ENCODE measurements at regions not wholly inside any gene's neighbourhood (a gene's known extent, or its start where the extent isn't known, plus 50 kb on each side); places are given as distances from the start of the nearest gene placed in this dataset.

- DNase-seq, result no peak
- Histone ChIP-seq H3K4me3 (replicated peaks in 1 of 3; ENCODE audit: low read depth in 2 of 3, low read length in 3 of 3) (no peak overlapping the region), H4K20me1 (ENCODE audit: insufficient read depth, low read length) (no peaks in the 10 kb centered on the region), H3K9me3 (replicated peaks in 1 of 2; ENCODE audit: control insufficient read depth in 1 of 2, insufficient read depth in 1 of 2, low read length in 2 of 2) (no peaks in the 10 kb centered on the region), H3K27ac (ENCODE audit: low read depth in 1 of 2, low read length in 2 of 2) (no peak overlapping the region), H3K36me3 (replicated peaks in 1 of 2; ENCODE audit: control insufficient read depth in 1 of 2, insufficient read depth in 2 of 2, low read length in 2 of 2) (no peaks in the 10 kb centered on the region), H3K79me2 (ENCODE audit: insufficient read depth, low read length) (no peaks in the 10 kb centered on the region), H3K9ac (ENCODE audit: insufficient read depth, low read length, poor library complexity, severe bottlenecking) (no peak overlapping the region), H3K4me1 (ENCODE audit: control insufficient read depth in 1 of 2, insufficient read depth in 2 of 2, low read length in 2 of 2) (no peaks in the 10 kb centered on the region), H3K4me2 (replicated peaks; ENCODE audit: extremely low read depth, low read length, poor library complexity, severe bottlenecking) (no peak overlapping the region), H2AFZ (ENCODE audit: insufficient read depth, low read depth, low read length, poor library complexity, severe bottlenecking) (no peak overlapping the region), H3K27me3 (ENCODE audit: control insufficient read depth in 2 of 2, insufficient read depth in 2 of 2, low read length in 2 of 2) (no peaks in the 10 kb centered on the region)
- H3K36me3 Mint-ChIP-seq, result no peaks in the 10 kb centered on the region
- intact Hi-C loops (cut with micrococcal nuclease), result no loop called here
- WGBS (ENCODE audit: insufficient coverage), result no CpG with 5 or more reads among the region's 1 CpG
- H3K9me3 Mint-ChIP-seq, result peaks cover 0 to 3% (median 0%) of the 10 kb centered on the region in 7 donors
- TF ChIP-seq, protein P1, sequence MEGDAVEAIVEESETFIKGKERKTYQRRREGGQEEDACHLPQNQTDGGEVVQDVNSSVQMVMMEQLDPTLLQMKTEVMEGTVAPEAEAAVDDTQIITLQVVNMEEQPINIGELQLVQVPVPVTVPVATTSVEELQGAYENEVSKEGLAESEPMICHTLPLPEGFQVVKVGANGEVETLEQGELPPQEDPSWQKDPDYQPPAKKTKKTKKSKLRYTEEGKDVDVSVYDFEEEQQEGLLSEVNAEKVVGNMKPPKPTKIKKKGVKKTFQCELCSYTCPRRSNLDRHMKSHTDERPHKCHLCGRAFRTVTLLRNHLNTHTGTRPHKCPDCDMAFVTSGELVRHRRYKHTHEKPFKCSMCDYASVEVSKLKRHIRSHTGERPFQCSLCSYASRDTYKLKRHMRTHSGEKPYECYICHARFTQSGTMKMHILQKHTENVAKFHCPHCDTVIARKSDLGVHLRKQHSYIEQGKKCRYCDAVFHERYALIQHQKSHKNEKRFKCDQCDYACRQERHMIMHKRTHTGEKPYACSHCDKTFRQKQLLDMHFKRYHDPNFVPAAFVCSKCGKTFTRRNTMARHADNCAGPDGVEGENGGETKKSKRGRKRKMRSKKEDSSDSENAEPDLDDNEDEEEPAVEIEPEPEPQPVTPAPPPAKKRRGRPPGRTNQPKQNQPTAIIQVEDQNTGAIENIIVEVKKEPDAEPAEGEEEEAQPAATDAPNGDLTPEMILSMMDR (IDR thresholded peaks at IDR 0.05), result no peak
- no peak overlapping the region for H3K4me3 Mint-ChIP-seq
- H3K27ac Mint-ChIP-seq, result no peak overlapping the region
- peaks cover 0 to 1% (median 1%) of the 10 kb centered on the region in 3 donors for H3K27me3 Mint-ChIP-seq (ENCODE audit: low read depth in 3 of 3)
- H3K4me1 Mint-ChIP-seq, result no peaks in the 10 kb centered on the region
Observed at GRCh38 chr3:4151859-4152258, 151.3 kb upstream of the SETMAR start.

DNA sequence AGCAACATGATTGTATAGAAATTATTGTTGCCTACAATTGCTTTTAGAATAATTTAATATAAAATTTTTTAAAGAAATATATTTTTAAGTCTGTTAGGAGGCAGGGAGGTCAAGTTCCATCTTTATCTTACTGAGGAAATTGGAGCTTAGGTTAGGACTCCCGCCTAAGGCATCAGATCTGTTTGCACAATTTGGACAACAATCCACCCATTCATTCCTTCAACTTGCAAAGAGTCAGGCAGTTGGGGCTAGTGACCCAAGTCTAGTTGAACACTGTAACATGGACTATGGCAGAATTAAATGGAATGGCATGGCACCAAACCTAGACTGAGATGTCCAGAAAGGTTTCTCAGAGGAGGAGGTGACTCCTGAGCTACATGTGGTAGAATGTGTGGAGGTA is 149.4 kb upstream of the SETMAR start:
- no peak overlapping the region for H3K4me3 Mint-ChIP-seq
- intact Hi-C loops (cut with micrococcal nuclease), result no loop called here
- DNase-seq, result no peak
- Histone ChIP-seq H3K4me2 (replicated peaks; ENCODE audit: extremely low read depth, low read length, poor library complexity, severe bottlenecking) (no peak overlapping the region), H3K9ac (ENCODE audit: insufficient read depth, low read length, poor library complexity, severe bottlenecking) (no peak overlapping the region), H3K36me3 (replicated peaks in 1 of 2; ENCODE audit: control insufficient read depth in 1 of 2, insufficient read depth in 2 of 2, low read length in 2 of 2) (no peaks in the 10 kb centered on the region), H3K9me3 (replicated peaks in 1 of 2; ENCODE audit: control insufficient read depth in 1 of 2, insufficient read depth in 1 of 2, low read length in 2 of 2) (no peaks in the 10 kb centered on the region), H3K27me3 (ENCODE audit: control insufficient read depth in 2 of 2, insufficient read depth in 2 of 2, low read length in 2 of 2) (no peaks in the 10 kb centered on the region), H4K20me1 (ENCODE audit: insufficient read depth, low read length) (no peaks in the 10 kb centered on the region), H3K4me3 (replicated peaks in 1 of 3; ENCODE audit: low read depth in 2 of 3, low read length in 3 of 3) (no peak overlapping the region), H3K27ac (ENCODE audit: low read depth in 1 of 2, low read length in 2 of 2) (no peak overlapping the region), H2AFZ (ENCODE audit: insufficient read depth, low read depth, low read length, poor library complexity, severe bottlenecking) (no peak overlapping the region), H3K4me1 (ENCODE audit: control insufficient read depth in 1 of 2, insufficient read depth in 2 of 2, low read length in 2 of 2) (no peaks in the 10 kb centered on the region), H3K79me2 (ENCODE audit: insufficient read depth, low read length) (no peaks in the 10 kb centered on the region)
- no CpG with 5 or more reads among the region's 1 CpG for WGBS (ENCODE audit: insufficient coverage)
- peaks cover 0 to 1% (median 1%) of the 10 kb centered on the region in 3 donors for H3K27me3 Mint-ChIP-seq (ENCODE audit: low read depth in 3 of 3)
- no peaks in the 10 kb centered on the region for H3K4me1 Mint-ChIP-seq
- H3K27ac Mint-ChIP-seq, result no peak overlapping the region
- no peaks in the 10 kb centered on the region for H3K36me3 Mint-ChIP-seq
- peaks cover 0 to 3% (median 0%) of the 10 kb centered on the region in 7 donors for H3K9me3 Mint-ChIP-seq
- TF ChIP-seq, protein P1 (IDR thresholded peaks at IDR 0.05), result no peak
